ENCODE measurements at regions not wholly inside any gene's neighbourhood (a gene's known extent, or its start where the extent isn't known, plus 50 kb on each side); places are given as distances from the start of the nearest gene placed in this dataset.

DNA sequence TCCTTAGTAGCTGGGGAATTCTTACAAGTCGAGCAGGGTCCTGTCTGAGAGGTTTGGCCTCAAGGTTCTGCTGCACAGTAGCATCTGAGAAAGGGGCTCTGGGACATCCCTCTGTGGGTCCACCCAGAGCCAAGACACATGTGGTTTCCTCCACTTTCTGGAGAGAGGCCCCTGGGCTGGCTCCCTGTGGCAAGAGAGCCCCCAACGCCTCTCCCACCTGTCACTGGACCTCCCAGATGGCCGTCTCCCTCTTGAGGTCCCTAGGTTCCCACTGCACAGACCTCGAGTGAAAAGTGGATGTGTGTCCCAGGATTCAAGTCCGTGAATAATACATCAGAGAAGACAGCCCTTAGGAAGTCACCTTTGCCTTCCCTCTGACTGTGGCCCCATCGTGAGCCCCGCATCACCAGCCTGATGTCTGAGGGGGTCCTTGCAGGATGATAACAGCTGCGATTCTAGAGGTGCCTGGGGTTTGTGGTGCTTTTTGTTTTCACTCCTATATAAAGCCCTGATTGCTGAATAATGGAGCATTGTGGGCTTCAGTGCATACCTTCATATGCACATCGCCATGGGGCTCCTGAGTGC is 319.0 kb downstream of the GLRX3 start:
- Histone ChIP-seq H3K9me3 (peaks cover 0 to 18% (median 0%) of the 10 kb centered on the region in 3 donors), H3K27ac (no peak overlapping the region), H3K4me1 (no peaks in the 10 kb centered on the region), H3K36me3 (no peaks in the 10 kb centered on the region), H3K4me3 (no peak overlapping the region), H3K27me3 (peaks cover 0 to 11% (median 0%) of the 10 kb centered on the region in 4 donors)
- WGBS, 2 donors = 79 to 100% methylated on average over 1 to 5 of the region's 9 CpGs
- intact Hi-C loops (cut with DNase I) = no loop called here
- TF ChIP-seq POLR2A (IDR thresholded peaks at IDR 0.05) = no peak
- TF ChIP-seq, protein P1, sequence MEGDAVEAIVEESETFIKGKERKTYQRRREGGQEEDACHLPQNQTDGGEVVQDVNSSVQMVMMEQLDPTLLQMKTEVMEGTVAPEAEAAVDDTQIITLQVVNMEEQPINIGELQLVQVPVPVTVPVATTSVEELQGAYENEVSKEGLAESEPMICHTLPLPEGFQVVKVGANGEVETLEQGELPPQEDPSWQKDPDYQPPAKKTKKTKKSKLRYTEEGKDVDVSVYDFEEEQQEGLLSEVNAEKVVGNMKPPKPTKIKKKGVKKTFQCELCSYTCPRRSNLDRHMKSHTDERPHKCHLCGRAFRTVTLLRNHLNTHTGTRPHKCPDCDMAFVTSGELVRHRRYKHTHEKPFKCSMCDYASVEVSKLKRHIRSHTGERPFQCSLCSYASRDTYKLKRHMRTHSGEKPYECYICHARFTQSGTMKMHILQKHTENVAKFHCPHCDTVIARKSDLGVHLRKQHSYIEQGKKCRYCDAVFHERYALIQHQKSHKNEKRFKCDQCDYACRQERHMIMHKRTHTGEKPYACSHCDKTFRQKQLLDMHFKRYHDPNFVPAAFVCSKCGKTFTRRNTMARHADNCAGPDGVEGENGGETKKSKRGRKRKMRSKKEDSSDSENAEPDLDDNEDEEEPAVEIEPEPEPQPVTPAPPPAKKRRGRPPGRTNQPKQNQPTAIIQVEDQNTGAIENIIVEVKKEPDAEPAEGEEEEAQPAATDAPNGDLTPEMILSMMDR (IDR thresholded peaks at IDR 0.05) = no peak
- DNase-seq = no peak

DNA sequence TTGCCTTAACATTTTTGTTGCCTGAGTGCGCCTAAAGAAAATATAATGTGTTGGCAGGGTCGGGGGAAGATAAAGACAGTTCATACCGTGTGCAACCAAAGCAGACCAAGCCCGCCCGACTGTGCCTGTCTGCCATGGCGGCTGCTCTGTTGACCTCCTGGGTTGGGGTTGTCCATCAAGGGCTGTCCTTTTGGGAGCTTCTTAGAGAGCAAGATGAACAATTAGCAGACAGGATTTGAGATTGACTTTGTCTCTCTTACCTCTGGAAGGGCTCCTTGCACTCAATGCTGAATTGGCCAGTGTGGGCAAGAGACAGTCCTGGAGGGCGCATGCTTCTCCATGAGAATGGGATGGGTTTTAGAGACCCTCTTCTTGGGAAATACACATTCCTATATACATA is 319.6 kb downstream of the GLRX3 start:
- intact Hi-C loops (cut with DNase I) = no loop called here
- Histone ChIP-seq H3K27me3 (peaks cover 0 to 11% (median 0%) of the 10 kb centered on the region in 4 donors), H3K27ac (no peak overlapping the region), H3K9me3 (peaks cover 0 to 18% (median 0%) of the 10 kb centered on the region in 3 donors), H3K4me3 (no peak overlapping the region), H3K4me1 (no peaks in the 10 kb centered on the region), H3K36me3 (no peaks in the 10 kb centered on the region)
- TF ChIP-seq, protein P1 (IDR thresholded peaks at IDR 0.05) = no peak
- TF ChIP-seq POLR2A (IDR thresholded peaks at IDR 0.05) = no peak
- 76 to 80% methylated on average over 6 to 7 of the region's 7 CpGs for WGBS, 2 donors
- DNase-seq = no peak

DNA sequence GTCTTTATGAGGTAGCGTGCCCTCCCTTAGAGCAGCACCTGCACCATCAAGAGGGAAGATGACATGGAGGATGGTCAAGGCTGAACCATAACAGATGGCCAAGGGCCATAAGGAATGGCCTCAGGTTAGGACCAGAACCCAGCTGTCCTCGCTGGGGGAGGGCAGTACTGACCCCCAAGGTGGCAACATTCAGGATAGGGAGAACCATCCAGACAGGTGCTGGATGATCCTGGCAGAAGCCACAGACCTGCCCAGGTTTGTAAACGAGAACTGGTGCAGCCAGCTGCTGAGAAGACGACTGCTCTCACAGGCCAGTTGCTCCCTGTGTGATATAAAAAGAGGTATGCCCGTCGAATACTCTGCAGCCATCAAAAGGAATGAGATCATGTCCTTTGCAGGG is 320.4 kb downstream of the GLRX3 start:
- H3K4me1 ChIP-seq = no peaks in the 10 kb centered on the region
- H3K4me3 ChIP-seq = no peak overlapping the region
- H3K9me3 ChIP-seq = peaks cover 0 to 18% (median 0%) of the 10 kb centered on the region in 3 donors
- peaks cover 0 to 11% (median 0%) of the 10 kb centered on the region in 4 donors for H3K27me3 ChIP-seq
- no peak overlapping the region for H3K27ac ChIP-seq
- DNase-seq = no peak
- WGBS, 2 donors = 44 to 62% methylated on average over 6 of the region's 6 CpGs
- TF ChIP-seq, protein P1 (IDR thresholded peaks at IDR 0.05) = no peak
- no peak for TF ChIP-seq POLR2A (IDR thresholded peaks at IDR 0.05)
- no peaks in the 10 kb centered on the region for H3K36me3 ChIP-seq
- intact Hi-C loops (cut with DNase I) = no loop called here

DNA sequence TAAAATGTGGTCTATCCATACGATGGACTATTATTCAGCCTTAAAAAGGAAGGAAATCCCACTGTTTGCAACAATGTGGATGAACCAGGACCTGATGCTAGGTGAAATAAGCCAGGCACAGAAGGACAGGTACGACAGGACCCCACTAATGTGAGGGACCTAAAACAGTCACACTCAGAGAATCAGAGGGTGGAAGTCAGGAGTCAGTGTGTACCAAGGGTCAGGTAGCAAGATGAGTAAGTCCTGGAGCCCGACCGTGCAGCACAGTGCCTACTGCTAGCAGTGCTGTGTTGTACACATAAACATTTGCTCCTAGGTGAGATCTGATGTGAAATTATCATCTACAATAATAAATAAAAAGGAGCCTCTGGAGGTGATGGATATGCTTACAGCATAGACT is 322.3 kb downstream of the GLRX3 start:
- H3K4me3 ChIP-seq = no peak overlapping the region
- intact Hi-C loops (cut with DNase I) = no loop called here
- no peak for DNase-seq
- peaks cover 0 to 11% (median 0%) of the 10 kb centered on the region in 4 donors for H3K27me3 ChIP-seq
- no peaks in the 10 kb centered on the region for H3K4me1 ChIP-seq
- peaks cover 0 to 11% (median 0%) of the 10 kb centered on the region in 3 donors for H3K9me3 ChIP-seq
- no peak overlapping the region for H3K27ac ChIP-seq
- H3K36me3 ChIP-seq = no peaks in the 10 kb centered on the region
- TF ChIP-seq, protein P1 (IDR thresholded peaks at IDR 0.05) = no peak
- no peak for TF ChIP-seq POLR2A (IDR thresholded peaks at IDR 0.05)
- 57 to 61% methylated on average over 4 of the region's 4 CpGs for WGBS, 2 donors

DNA sequence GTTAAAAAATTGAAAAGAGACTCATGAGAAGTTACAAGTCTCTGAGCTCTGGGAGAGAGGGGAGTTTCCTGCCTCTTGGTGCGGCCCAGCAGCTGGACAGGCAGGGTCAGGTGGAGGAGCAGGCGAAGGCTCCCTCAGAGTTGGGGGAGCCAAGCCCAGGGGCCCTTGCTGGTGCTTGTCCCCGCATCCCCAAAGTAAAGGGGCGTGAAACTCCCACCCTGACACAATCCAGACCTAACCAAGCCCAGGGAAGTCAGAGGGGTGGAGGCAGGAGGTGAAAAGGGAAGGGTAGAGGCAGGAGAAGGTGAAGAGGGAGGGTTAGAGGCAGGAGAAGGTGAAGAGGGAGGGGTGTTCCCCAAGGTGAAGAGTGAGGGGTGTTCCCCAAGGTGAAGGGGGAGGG is 322.8 kb downstream of the GLRX3 start:
- intact Hi-C loops (cut with DNase I) = no loop called here
- Histone ChIP-seq H3K4me1 (no peaks in the 10 kb centered on the region), H3K36me3 (no peaks in the 10 kb centered on the region), H3K9me3 (peaks cover 0 to 6% (median 0%) of the 10 kb centered on the region in 3 donors), H3K27me3 (peaks cover 0 to 11% (median 0%) of the 10 kb centered on the region in 4 donors), H3K27ac (no peak overlapping the region), H3K4me3 (no peak overlapping the region)
- DNase-seq = no peak
- TF ChIP-seq, protein P1 (IDR thresholded peaks at IDR 0.05) = no peak
- no peak for TF ChIP-seq POLR2A (IDR thresholded peaks at IDR 0.05)
- WGBS, 2 donors = 88% methylated on average over 2 of the region's 4 CpGs; no CpG with 5 or more reads in 1 of the 2 donors
